ENCODE measurements at regions not wholly inside any gene's neighbourhood (a gene's known extent, or its start where the extent isn't known, plus 50 kb on each side); places are given as distances from the start of the nearest gene placed in this dataset.

DNA sequence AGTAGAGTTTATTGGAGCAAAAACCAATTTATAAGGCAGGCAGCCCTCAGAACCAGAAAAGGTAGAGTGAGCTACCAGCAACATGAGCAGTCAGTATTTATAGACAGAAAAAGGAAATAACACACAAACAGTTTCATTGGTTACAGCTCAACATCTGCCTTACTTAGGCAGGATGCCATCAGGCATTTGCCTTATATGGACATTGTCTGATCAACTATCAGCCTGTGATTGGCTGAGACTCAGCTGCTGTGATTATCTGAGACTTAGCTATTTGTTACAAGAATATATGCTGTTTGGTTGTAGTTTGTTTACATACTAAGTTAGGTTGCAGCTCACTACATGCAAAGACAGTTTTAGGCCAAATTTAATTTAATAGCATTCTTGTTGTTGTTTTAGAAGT lies 60.4 kb upstream of the CDK1 start:
- no peak overlapping the region for H2AFZ ChIP-seq
- no peak overlapping the region for H3K9ac ChIP-seq
- no peaks in the 10 kb centered on the region for H3K4me1 ChIP-seq
- H3K4me2 ChIP-seq (ENCODE audit: low read length), result no peak overlapping the region
- no peaks in the 10 kb centered on the region for H3K79me2 ChIP-seq
- H3K27me3 ChIP-seq (ENCODE audit: control insufficient read depth, insufficient read depth, low read length), result no peaks in the 10 kb centered on the region
- H3K36me3 ChIP-seq (ENCODE audit: control insufficient read depth, insufficient read depth, low read length), result no peaks in the 10 kb centered on the region
- H3K9me3 ChIP-seq (ENCODE audit: control insufficient read depth, low read length), result no peaks in the 10 kb centered on the region
- no peak overlapping the region for H3K27ac ChIP-seq
- H3K4me3 ChIP-seq (ENCODE audit: low read depth, low read length), result no peak overlapping the region
- TF ChIP-seq, protein P1, sequence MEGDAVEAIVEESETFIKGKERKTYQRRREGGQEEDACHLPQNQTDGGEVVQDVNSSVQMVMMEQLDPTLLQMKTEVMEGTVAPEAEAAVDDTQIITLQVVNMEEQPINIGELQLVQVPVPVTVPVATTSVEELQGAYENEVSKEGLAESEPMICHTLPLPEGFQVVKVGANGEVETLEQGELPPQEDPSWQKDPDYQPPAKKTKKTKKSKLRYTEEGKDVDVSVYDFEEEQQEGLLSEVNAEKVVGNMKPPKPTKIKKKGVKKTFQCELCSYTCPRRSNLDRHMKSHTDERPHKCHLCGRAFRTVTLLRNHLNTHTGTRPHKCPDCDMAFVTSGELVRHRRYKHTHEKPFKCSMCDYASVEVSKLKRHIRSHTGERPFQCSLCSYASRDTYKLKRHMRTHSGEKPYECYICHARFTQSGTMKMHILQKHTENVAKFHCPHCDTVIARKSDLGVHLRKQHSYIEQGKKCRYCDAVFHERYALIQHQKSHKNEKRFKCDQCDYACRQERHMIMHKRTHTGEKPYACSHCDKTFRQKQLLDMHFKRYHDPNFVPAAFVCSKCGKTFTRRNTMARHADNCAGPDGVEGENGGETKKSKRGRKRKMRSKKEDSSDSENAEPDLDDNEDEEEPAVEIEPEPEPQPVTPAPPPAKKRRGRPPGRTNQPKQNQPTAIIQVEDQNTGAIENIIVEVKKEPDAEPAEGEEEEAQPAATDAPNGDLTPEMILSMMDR (IDR thresholded peaks at IDR 0.05), result no peak

DNA sequence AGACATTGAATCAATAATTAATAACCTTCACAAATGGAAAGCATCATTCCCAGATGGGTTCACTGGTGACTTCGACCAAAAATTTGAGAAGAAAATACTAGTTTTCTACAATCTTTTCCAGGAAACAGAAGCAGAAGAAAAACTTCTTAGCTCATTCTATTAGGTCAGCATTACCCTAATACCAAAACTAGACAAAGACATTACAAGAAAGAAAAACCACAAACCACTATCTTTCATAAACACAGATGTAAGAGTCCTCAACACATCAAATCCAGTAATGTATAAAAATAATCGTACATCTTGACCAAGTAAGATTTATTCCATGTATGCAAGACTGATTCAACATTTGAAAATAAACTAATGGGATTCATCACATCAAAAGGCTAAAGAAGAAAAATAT lies 64.0 kb upstream of the CDK1 start:
- no peak overlapping the region for H3K4me2 ChIP-seq (ENCODE audit: low read length)
- no peaks in the 10 kb centered on the region for H3K9me3 ChIP-seq (ENCODE audit: control insufficient read depth, low read length)
- TF ChIP-seq, protein P1 (IDR thresholded peaks at IDR 0.05), result no peak
- no peak overlapping the region for H3K9ac ChIP-seq
- H2AFZ ChIP-seq, result no peak overlapping the region
- H3K27me3 ChIP-seq (ENCODE audit: control insufficient read depth, insufficient read depth, low read length), result no peaks in the 10 kb centered on the region
- H3K36me3 ChIP-seq (ENCODE audit: control insufficient read depth, insufficient read depth, low read length), result no peaks in the 10 kb centered on the region
- no peak overlapping the region for H3K4me3 ChIP-seq (ENCODE audit: low read depth, low read length)
- peaks cover 4% of the 10 kb centered on the region for H3K79me2 ChIP-seq
- no peaks in the 10 kb centered on the region for H3K4me1 ChIP-seq
- no peak overlapping the region for H3K27ac ChIP-seq

DNA sequence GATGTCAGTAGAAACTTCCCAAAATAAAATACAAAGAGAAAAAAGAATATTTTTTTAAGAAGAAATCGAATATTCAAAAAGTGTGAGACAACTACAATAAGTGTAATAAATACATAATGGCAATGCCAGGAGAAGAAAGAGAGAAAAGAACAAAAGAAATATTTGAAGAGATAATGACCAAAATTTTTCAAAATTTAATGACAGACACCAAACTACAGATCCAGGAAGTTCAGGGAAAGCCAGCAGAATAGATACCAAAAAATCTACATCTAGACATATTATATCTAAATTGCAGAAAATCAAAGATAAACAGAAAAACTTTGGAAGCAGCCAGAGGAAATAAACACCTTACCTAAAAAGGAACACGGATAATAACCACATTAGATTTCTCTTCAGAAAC lies 66.8 kb upstream of the CDK1 start:
- Histone ChIP-seq H3K27me3 (ENCODE audit: control insufficient read depth, insufficient read depth, low read length) (no peaks in the 10 kb centered on the region), H3K4me3 (ENCODE audit: low read depth, low read length) (no peak overlapping the region), H3K27ac (no peak overlapping the region), H2AFZ (no peak overlapping the region), H3K4me1 (no peaks in the 10 kb centered on the region), H3K9ac (no peak overlapping the region), H3K36me3 (ENCODE audit: control insufficient read depth, insufficient read depth, low read length) (no peaks in the 10 kb centered on the region), H3K79me2 (peaks cover 4% of the 10 kb centered on the region), H3K9me3 (ENCODE audit: control insufficient read depth, low read length) (no peaks in the 10 kb centered on the region), H3K4me2 (ENCODE audit: low read length) (no peak overlapping the region)
- TF ChIP-seq, protein P1 (IDR thresholded peaks at IDR 0.05), result no peak

DNA sequence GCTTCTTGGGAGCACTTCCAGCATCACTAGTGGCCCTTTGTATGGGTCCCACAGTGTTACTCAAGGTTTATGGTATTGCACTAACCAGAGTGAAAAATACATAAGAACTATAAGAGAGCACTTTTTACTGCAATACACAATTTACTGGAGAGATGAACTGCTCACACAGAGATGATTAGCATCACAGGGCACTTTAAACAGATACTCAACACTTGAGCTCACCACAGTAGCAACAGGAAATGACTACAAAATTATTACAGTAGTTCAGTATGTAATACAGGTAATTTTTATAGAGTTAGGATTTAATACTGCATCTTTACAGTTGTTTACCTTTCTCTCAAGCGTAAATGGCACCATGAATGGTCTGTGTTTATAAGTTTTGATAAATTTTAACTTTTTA lies 68.2 kb upstream of the CDK1 start:
- no peak overlapping the region for H3K4me2 ChIP-seq (ENCODE audit: low read length)
- no peak overlapping the region for H2AFZ ChIP-seq
- peaks cover 4% of the 10 kb centered on the region for H3K79me2 ChIP-seq
- H3K9ac ChIP-seq, result no peak overlapping the region
- H3K36me3 ChIP-seq (ENCODE audit: control insufficient read depth, insufficient read depth, low read length), result no peaks in the 10 kb centered on the region
- no peaks in the 10 kb centered on the region for H3K9me3 ChIP-seq (ENCODE audit: control insufficient read depth, low read length)
- TF ChIP-seq, protein P1 (IDR thresholded peaks at IDR 0.05), result no peak
- H3K4me1 ChIP-seq, result no peaks in the 10 kb centered on the region
- no peaks in the 10 kb centered on the region for H3K27me3 ChIP-seq (ENCODE audit: control insufficient read depth, insufficient read depth, low read length)
- H3K27ac ChIP-seq, result no peak overlapping the region
- no peak overlapping the region for H3K4me3 ChIP-seq (ENCODE audit: low read depth, low read length)

DNA sequence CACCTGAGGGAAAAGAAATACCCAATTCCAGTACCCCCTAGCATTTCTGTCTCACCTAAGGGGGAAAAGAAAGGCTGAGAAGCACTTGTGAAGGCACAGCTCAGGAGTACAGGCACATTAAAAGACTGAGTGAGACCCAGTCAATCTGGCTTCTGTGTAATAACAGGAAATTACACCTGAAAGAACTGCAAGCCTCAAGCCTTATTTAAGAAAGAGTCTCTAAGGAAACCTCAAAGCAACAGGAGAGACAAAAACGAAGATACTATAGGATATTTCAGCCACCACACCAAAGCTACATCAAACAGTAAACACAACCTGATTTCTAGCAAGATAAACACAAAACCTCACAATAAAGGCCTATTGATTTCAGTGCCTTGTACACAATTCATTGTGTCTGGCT lies 69.6 kb upstream of the CDK1 start:
- no peaks in the 10 kb centered on the region for H3K36me3 ChIP-seq (ENCODE audit: control insufficient read depth, insufficient read depth, low read length)
- H3K27ac ChIP-seq, result no peak overlapping the region
- no peaks in the 10 kb centered on the region for H3K9me3 ChIP-seq (ENCODE audit: control insufficient read depth, low read length)
- peaks cover 4% of the 10 kb centered on the region for H3K79me2 ChIP-seq
- H3K9ac ChIP-seq, result no peak overlapping the region
- H3K4me3 ChIP-seq (ENCODE audit: low read depth, low read length), result no peak overlapping the region
- H2AFZ ChIP-seq, result no peak overlapping the region
- TF ChIP-seq, protein P1 (IDR thresholded peaks at IDR 0.05), result no peak
- H3K27me3 ChIP-seq (ENCODE audit: control insufficient read depth, insufficient read depth, low read length), result no peaks in the 10 kb centered on the region
- peaks cover 7% of the 10 kb centered on the region for H3K4me1 ChIP-seq
- H3K4me2 ChIP-seq (ENCODE audit: low read length), result no peak overlapping the region
